GM21360 (cell line): ENCODE measurements at regions not wholly inside any gene's neighbourhood (a gene's known extent, or its start where the extent isn't known, plus 50 kb on each side); places are given as distances from the start of the nearest gene placed in this dataset.

Experiments used
- ATAC-seq: cut with Tn5 transposase; IDR thresholded peaks from one replicate; pipeline ENCODE4 v1.9.1; 2021; ENCODE audit warnings: mild to moderate bottlenecking, moderate library complexity; ENCODE audit not compliant: unreplicated experiment

DNA sequence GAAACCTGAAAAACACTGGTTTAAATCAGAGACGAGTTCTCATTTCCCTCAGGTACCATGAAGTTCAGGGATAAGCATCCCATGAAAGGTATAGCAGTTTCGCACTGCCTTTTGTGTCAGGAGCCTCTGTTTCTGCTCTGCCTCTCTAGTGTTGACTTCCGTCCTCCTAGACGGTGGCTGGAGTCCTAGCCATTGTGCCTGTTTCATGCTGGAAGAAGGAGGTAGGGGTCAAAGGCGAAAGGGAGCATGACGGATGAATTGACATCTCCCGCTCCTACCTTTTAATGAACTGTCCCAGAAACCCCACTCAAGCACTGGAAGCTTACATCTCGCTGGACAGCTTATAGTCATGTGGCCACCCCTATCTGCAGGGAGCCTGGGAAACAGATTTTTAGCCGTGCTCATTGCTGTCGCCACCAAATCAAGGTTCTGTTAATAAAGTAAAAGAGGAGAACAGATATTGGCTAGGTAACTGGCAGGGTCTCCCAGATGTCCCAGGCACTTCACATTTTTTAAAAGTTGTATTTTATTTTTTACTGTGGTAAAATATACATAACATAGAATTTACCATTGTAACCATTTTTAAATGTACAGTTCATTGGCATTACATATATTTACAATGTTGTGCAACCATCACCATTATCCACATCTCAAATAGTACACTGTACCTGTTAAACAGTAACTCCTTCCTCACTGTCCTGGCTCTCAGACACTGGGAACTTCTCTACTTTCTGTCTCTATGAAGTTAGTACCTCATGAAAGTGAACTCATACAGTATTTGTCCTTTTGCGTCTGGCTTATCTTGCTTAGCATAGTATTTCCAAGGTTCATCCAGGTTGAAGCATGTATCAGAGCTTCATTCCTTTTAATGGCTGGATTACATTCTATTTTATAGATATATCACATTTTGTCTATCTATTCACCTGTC is 55.0 kb upstream of the CTLA4 start:
- no peak for ATAC-seq

DNA sequence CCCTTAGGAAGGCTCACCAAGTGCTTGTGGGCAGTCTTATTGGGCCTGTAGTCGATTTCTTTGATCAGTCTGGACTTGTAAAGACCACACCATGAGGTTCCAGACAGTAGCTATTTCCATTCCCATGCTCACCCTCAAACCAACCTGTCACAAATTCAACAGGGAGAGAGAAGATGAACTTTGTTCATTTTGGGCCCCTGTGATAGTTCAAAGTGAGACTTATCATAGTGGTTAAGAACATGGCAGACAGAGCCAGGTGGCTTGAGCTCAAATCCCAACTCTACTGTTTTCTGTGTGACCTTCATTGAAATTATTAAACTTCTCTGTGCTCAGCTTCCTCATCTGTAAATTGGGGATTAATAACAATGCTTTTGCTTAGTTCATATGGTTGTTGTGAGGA is 53.9 kb upstream of the CTLA4 start:
- no peak for ATAC-seq

DNA sequence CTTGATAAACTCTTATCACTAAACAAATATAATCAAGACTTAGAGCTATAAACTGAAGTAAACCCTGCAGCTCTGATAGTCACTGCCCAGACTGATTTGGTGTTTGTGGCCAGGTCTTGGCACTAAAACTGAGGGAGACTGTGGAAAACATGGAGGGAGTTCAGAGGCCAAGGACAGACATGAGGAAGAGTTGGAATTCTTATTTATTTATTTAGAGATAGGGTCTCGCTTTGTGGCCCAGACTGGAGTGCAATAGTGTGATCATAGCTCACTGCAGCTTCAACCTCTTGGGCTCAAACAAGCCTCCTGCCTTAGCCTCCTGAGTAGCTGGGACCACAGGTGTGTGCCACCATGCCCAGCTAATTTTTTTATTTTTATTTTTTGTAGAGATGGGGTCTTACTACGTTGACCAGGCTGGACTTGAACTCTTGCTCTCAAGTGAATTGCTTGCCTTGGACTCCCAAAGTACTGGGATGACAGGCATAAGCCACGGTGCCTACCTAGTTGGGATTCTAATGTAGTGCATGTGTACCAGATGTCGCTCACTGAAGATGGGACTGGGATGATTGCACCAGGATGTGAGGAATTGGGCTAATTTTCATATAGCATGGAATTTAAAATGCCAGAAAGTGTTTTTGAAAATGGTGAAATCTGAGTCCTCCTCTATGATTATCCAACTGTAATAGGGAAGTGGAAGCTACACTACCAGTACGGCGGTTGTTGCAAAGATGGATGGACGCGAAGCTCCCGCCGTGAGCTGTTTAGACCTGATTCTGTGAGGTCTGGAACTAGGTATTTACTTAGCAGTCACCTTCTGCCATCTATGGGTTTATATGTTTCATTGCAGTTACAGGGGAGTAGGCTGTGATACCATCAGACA is 52.7 kb upstream of the CTLA4 start:
- ATAC-seq, result peak; percentile 77

DNA sequence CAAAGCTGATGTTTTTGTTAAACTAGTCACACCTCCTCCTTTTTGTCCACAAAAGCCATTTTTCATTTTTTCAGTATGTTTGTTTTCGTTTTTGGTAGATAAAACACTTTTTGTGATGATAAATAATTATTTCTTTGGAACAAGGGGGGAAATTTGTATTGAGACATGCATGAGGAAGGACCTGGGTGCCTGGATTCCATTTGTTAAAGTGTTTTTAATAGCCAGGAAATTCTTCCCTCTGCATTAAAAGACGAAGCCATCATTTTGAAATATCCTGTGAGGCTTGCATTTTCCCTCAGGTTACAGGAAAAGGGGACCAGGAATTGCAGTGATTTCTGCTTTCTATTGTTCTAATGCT is 52.1 kb upstream of the CTLA4 start:
- no peak for ATAC-seq

DNA sequence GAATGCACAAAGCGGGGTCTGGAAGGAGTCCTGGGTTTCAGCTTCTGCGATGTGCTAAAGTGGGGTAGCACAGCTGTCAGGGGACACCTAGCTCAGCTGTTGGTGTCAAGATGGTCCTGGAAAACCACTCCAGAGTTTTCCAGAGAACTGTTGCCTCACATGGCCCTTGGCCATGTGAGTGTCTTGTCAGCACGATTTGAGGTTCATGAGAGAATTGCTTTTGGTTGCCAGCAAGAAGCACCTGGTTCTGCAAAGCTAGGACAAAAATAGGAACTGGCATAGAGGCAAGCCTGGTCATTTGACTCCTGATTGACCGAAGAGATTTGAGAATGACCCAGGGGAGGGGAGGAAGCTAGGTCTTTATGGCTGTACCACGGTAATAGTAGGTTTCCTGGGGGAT is 50.4 kb upstream of the CTLA4 start:
- no peak for ATAC-seq
